Gastroesophageal sphincter (tissue), 3 donors: ENCODE measurements at regions not wholly inside any gene's neighbourhood (a gene's known extent, or its start where the extent isn't known, plus 50 kb on each side); places are given as distances from the start of the nearest gene placed in this dataset.

Experiments
- EP300 ChIP-seq: sonication (generic); formaldehyde crosslinking; IDR thresholded peaks from one replicate; pipeline ENCODE4 v1.6.1; 2017; ENCODE audit warnings: antibody characterized with exemption, mild to moderate bottlenecking
- POLR2A ChIP-seq, 2 donors: fragments of 450-650 bp; IDR thresholded peaks; one replicate each; pipeline ENCODE4 v1.6.1; 2017; ENCODE audit warnings: antibody characterized with exemption in 2 of 2, mild to moderate bottlenecking in 2 of 2, moderate library complexity in 1 of 2
- POLR2AphosphoS5 ChIP-seq: sonication (generic); formaldehyde crosslinking; IDR thresholded peaks from one replicate; pipeline ENCODE4 v1.6.1; 2017; ENCODE audit warnings: antibody characterized with exemption
- TF ChIP-seq, protein P1 (sequence below), 4 experiments: fragments of 200-600 bp in 2 of 4; fragments of 450-650 bp in 2 of 4; sonication (generic) in 1 of 4; IDR thresholded peaks; one replicate each; pipeline ENCODE4 v1.5.1; 2017 to 2019; ENCODE audit warnings: antibody characterized with exemption in 4 of 4, mild to moderate bottlenecking in 2 of 4, moderate library complexity in 2 of 4

GRCh38 chr6:92564376-92564775, 855.0 kb downstream of the EPHA7 start:
- TF ChIP-seq, protein P1, sequence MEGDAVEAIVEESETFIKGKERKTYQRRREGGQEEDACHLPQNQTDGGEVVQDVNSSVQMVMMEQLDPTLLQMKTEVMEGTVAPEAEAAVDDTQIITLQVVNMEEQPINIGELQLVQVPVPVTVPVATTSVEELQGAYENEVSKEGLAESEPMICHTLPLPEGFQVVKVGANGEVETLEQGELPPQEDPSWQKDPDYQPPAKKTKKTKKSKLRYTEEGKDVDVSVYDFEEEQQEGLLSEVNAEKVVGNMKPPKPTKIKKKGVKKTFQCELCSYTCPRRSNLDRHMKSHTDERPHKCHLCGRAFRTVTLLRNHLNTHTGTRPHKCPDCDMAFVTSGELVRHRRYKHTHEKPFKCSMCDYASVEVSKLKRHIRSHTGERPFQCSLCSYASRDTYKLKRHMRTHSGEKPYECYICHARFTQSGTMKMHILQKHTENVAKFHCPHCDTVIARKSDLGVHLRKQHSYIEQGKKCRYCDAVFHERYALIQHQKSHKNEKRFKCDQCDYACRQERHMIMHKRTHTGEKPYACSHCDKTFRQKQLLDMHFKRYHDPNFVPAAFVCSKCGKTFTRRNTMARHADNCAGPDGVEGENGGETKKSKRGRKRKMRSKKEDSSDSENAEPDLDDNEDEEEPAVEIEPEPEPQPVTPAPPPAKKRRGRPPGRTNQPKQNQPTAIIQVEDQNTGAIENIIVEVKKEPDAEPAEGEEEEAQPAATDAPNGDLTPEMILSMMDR (IDR thresholded peaks at IDR 0.05) = no peak
- TF ChIP-seq POLR2A (IDR thresholded peaks at IDR 0.05) (no peak), EP300 (no peak), POLR2AphosphoS5 (no peak)
